SHP77 (cell line): ENCODE measurements at regions not wholly inside any gene's neighbourhood (a gene's known extent, or its start where the extent isn't known, plus 50 kb on each side); places are given as distances from the start of the nearest gene placed in this dataset.

Experiments used
- DNase-seq, 2 experiments: peaks; one replicate each; lab custom pipeline; 2025; lab: John Stamatoyannopoulos, UW

GRCh38 chr5:20554001-20554400, 566.0 kb upstream of the CDH18 start:
- DNase-seq, result no peak

DNA sequence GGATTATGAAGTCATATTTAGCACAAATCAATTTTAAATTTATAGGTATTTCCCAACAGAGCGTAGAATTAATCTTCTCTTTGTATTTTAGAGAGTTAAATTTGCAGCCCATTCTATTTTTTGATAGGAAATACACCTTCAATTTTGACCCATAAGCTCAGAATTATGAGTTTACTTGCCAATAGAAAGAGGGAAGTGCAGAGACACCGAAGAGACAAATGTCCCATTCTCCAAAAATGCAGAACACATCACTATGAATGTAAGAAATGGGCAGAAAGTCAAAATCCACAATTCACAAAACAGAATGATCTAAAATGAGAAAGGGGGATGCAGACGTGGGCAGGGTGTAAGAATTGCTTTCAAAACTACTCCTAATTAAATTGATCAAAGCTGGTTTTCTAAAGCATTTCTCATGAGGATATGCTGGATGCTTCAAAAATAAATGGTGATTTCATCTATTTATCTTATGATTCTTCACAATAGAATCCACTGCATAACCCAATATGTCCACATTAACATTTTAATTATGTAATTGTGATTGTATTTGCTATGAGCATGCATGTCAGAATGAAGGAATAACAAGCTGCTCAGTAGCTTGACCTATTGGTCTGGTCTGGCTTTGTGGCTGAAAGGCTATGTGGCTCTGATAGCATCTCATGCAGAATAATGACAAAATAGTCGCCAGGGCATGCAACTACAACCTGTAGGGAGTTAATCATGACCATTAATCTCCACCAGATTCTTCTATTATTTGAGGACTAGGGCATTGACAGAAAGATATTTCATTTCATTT, 550.1 kb upstream of the CDH18 start:
- no peak for DNase-seq

- DNase-seq, result no peak
Observed at GRCh38 chr5:20536813-20537212, 548.8 kb upstream of the CDH18 start.

GRCh38 chr5:20536341-20536740, 548.3 kb upstream of the CDH18 start:
- DNase-seq, result no peak

GRCh38 chr5:20528471-20528870, 540.5 kb upstream of the CDH18 start:
- DNase-seq, result no peak

GRCh38 chr5:20524991-20525529, 537.1 kb upstream of the CDH18 start:
- DNase-seq, result no peak

- no peak for DNase-seq
Observed at GRCh38 chr5:20522905-20523482, 535.0 kb upstream of the CDH18 start.

DNA sequence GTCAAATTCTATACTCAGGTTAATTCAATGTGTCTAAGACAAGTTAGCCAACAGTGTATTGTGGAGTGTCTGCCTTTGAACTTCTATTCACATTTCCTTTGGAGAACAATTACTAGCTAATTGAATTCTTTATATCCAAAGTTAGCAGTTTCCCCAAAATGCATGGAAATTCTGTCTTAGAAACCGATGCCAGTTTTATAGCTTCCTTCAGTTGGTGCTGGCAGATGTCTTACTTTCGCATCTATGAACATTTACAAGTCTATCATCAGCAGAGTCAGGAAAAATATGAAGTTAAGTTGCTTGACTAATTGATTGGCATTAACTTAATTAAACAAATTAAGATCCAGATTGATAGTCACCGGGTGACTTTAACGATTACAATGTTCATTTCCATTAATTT, 527.6 kb upstream of the CDH18 start:
- DNase-seq, result no peak

GRCh38 chr5:20514145-20514544, 526.1 kb upstream of the CDH18 start:
- DNase-seq, result no peak

DNA sequence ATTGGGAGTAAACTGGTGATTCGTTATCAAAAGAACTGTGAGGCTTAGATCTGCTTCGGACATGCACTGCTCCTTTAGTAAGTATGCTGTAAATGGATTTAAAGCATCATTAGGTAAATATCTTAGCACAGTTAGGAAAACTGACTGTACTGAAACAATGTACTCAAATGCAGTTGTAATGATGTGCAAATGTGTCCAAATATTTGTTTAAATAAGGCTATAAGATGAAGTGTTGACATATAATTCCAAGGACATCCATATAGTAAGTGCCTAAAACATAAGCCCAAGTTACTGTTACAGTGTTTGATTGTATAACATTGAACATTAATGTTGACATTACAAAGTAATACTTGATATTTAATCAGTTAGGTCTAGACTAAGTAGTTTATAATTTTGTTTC, 512.5 kb upstream of the CDH18 start:
- DNase-seq, result peak in 1 of 2 experiments; percentile 5

DNA sequence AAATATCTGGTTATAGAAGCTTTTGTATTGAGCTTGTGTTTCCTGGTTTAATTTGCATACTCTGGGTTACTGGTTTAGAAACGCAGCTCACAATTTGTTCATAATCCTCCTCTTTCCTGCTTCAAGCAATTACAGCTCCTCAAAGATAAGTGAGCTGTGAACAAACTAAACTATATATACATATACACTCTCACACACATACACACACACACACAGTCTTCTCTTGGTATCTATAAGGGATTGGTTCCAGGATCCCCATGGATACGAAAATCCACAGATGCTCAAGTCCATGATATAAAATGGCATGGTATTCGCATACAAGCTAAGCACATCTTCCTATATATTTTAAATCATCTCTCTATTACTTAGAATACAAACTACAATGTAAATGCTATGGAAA, 510.9 kb upstream of the CDH18 start:
- DNase-seq, result no peak

DNA sequence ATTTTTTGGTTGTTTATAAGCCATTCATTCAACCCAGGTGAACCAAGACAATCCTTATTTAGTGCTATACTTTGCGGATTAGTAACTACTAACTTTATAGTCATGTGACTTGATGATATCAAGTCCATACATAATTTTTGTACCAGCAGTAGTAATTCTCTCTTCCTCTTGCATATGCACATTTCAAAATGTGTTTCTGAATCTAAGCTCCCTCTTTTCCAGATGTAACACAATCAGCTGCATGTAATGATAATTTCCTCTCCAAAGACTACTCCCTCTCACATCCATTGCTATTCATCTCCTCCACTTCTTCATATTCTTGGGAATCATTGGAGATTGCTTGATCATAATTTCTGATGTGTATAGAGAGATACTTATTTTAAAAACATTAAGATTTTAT, 510.1 kb upstream of the CDH18 start:
- no peak for DNase-seq

DNA sequence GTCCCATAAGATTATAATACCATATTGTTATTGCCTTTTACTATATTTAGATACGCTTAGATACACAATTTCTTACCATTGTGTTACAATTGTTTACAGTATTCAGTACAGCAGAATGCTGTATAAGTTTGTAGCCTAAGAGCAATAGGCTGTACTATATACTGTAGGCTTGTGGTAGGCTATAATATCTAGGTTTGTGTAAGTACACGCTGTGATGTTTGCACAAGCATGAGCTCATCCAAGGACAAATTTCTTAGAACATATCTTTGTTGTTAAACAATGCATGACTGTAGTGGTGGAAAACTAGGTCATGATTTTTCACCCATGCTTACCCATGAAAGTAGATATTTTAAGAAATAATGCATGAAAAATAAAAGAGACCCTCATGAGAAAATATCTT, 509.4 kb upstream of the CDH18 start:
- peak; percentile 3 to 9 for DNase-seq

GRCh38 chr5:20494706-20495105, 506.7 kb upstream of the CDH18 start:
- no peak for DNase-seq

- peak in 1 of 2 experiments; percentile 21 for DNase-seq
Observed at GRCh38 chr5:20486826-20487225, 498.8 kb upstream of the CDH18 start.

GRCh38 chr5:20476016-20476415, 488.0 kb upstream of the CDH18 start:
- no peak for DNase-seq

DNA sequence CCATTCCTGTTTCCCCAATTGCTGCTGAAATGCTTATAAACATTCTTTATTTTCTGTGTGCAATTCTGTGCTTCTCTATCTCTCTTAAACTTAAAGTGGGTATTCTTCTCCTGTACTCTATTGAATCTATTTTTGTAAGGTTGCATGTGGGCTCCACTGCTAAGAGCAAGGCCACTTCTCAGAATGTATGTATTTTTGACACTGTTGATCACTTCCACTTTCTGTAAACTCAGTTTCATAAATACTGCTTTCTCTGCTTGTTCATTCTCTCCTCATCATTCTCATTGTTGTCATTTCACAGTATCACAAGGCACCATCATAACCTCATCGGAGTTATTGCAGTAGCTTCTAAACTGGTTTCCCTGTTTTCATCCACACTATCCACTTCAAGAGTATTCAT, 483.0 kb upstream of the CDH18 start:
- DNase-seq, result no peak

DNA sequence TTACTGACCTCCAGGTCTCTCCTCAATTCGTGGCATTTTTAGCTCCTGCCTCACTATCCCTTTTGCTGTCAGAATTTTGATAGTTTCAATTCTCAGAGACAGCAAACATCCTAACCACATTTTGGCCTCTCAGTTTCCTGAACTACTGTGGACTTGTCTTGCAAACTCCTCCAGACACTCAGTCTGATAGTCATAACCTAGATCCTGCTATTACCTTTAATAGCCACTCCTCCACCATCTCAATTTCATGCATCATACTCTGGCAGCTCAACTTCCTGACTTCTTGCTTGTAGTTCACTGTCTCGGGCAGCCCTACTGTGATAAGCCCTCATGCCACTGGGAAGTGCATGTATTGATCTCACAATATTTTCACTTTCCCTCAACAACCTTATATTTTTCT, 481.8 kb upstream of the CDH18 start:
- no peak for DNase-seq

DNA sequence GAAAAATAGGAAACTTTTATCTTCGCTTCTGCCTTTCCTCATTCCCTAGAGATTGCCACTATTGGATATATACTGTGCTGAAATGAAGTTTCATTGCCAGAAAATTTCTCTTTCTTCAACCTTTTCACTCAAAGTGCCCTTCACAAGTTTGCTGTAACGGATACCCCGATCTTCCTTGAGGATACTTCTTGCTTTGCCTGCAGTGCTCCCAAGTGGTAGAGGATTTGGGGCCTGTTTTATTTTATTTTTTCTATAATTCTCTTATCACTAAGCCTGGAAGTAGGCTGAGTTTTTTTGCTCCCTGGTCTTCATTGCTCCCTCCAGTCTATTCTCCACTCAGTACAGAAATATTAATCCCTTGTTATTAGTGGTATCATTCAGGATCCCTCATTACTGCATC, 481.4 kb upstream of the CDH18 start:
- no peak for DNase-seq

GRCh38 chr5:20466512-20466911, 478.5 kb upstream of the CDH18 start:
- no peak for DNase-seq

GRCh38 chr5:20463206-20463605, 475.2 kb upstream of the CDH18 start:
- DNase-seq, result no peak

DNA sequence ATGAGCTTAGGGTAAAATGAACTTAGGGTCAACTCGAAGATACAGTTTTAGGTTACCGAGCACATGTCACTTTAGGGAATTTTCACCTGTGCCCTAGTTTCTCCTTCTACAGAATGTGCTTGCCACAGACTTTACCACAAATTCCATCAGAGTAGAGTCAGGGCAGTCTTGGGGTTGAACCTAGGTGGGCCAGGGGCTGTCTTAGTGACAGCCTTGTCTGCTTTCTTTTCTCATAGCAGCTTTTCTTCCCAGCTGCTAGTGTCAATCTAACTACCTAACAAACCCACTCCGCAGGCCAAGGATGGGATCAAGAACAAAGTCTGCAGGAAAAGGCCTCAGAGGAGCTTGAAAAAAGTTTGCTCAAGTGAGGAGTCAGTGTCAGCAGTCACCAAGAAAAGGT, 458.1 kb upstream of the CDH18 start:
- no peak for DNase-seq

GRCh38 chr5:20445326-20445860, 457.4 kb upstream of the CDH18 start:
- no peak for DNase-seq
